K562 (cell line): ENCODE measurements at regions not wholly inside any gene's neighbourhood (a gene's known extent, or its start where the extent isn't known, plus 50 kb on each side); places are given as distances from the start of the nearest gene placed in this dataset.
"Not testable (repeated sequence)": the region's sequence is repeated elsewhere in the genome, so short reads cannot be mapped to it uniquely, and the experiment has no call there.

Experiments
- ATAC-seq: fragments of 200-7000 bp; cut with Tn5 transposase; 3 replicates; pipeline ENCODE4 v1.9.1; 2020; ENCODE audit warnings: moderate library complexity
- BruUV-seq: library from RNA; stranded (reverse); fragments of 400-500 nt; replicated peaks from 2 replicates; lab custom pipeline; 2021; lab: Mats Ljungman, UMichigan
- CTCF ChIA-PET: fragments of 300-600 bp; formaldehyde crosslinking; extraction: SDS; loops from one replicate; lab custom pipeline; 2021; ENCODE audit warnings: low intra/inter-chr PET ratio; lab: Yijun Ruan, JAX
- POLR2A ChIA-PET: fragments of 300-600, 350-650 bp; sonication (Branson Sonifier 250); formaldehyde crosslinking; extraction: SDS; loops from one replicate; lab custom pipeline; 2021; ENCODE audit warnings: antibody characterized with exemption, inconsistent platforms; lab: Yijun Ruan, JAX
- DNase-seq, 4 experiments: peaks; one replicate each; pipeline versions ENCODE4 v3.0.0 to v3.0.0-alpha.2; 2011 to 2018; ENCODE audit warnings: low spot score in 3 of 4, mixed read lengths in 3 of 4; ENCODE audit errors: extremely low read depth in 1 of 4
- FAIRE-seq: peaks from 2 replicates; lab custom pipeline; 2011; peaks lifted over from hg19 to GRCh38; lab: Jason Lieb, UNC
- H2AFZ ChIP-seq: 2 replicates; pipeline ENCODE4 v1.6.0; 2011; ENCODE audit warnings: low read depth, low read length, control low read depth, inconsistent platforms
- H3K27ac ChIP-seq: fragments of 200-600 bp; 3 replicates; pipeline ENCODE4 v1.8.0; 2011; ENCODE audit warnings: low read depth, mild to moderate bottlenecking, control low read depth, inconsistent platforms, low read length, moderate library complexity, mixed read lengths; ENCODE audit errors: extremely low read depth
- H3K27me3 ChIP-seq, 2 experiments: fragments of 300-600 bp in 1 of 2; 2 replicates in 1 of 2; 3 replicates in 1 of 2; pipeline versions ENCODE4 v1.6.0 to v1.8.0; 2011; ENCODE audit warnings: inconsistent platforms in 2 of 2, low read length in 2 of 2, mild to moderate bottlenecking in 1 of 2, mixed read lengths in 1 of 2, moderate library complexity in 1 of 2; ENCODE audit not compliant: control insufficient read depth in 2 of 2, insufficient read depth in 2 of 2
- H3K36me3 ChIP-seq: fragments of 300-600 bp; 3 replicates; pipeline ENCODE4 v1.8.0; 2011; ENCODE audit warnings: mild to moderate bottlenecking, low read length, inconsistent platforms; ENCODE audit not compliant: control insufficient read depth, insufficient read depth
- H3K4me1 ChIP-seq, 2 experiments: fragments of 200-600 bp in 1 of 2; replicated peaks in 1 of 2; 2 replicates in 1 of 2; 3 replicates in 1 of 2; pipeline versions ENCODE4 v1.5.1 to v1.8.0; 2011; ENCODE audit warnings: inconsistent platforms in 2 of 2, low read length in 2 of 2, mild to moderate bottlenecking in 1 of 2, mixed read lengths in 1 of 2, moderate library complexity in 1 of 2; ENCODE audit not compliant: control insufficient read depth in 2 of 2, insufficient read depth in 2 of 2
- H3K4me2 ChIP-seq: 2 replicates; pipeline ENCODE4 v1.6.1; 2011; ENCODE audit warnings: low read length, control low read depth, inconsistent platforms, mixed read lengths; ENCODE audit not compliant: insufficient read depth
- H3K4me3 ChIP-seq: fragments of 200-600 bp; sonication (generic), shearing (Covaris generic); 2 replicates; pipeline ENCODE4 v1.5.1; 2016; ENCODE audit warnings: control low read depth, inconsistent platforms
- H3K79me2 ChIP-seq: fragments of 200-600 bp; 3 replicates; pipeline ENCODE4 v1.8.0; 2011; ENCODE audit warnings: low read length, inconsistent platforms; ENCODE audit not compliant: control insufficient read depth, insufficient read depth
- H3K9ac ChIP-seq, 2 experiments: 2 replicates each; pipeline versions ENCODE4 v1.6.0 to v1.6.1; 2011; ENCODE audit warnings: low read depth in 2 of 2, low read length in 2 of 2, control low read depth in 1 of 2, inconsistent platforms in 1 of 2, mild to moderate bottlenecking in 1 of 2, mixed read lengths in 1 of 2; ENCODE audit not compliant: insufficient read depth in 1 of 2
- H3K9me1 ChIP-seq: one replicate; pipeline ENCODE4 v1.6.0; 2011; ENCODE audit warnings: inconsistent platforms, mild to moderate bottlenecking, low read length, moderate library complexity; ENCODE audit not compliant: control insufficient read depth, insufficient read depth
- H3K9me3 ChIP-seq: replicated peaks from 2 replicates; pipeline ENCODE4 v1.5.1; 2011; ENCODE audit warnings: low read depth, low read length, inconsistent platforms; ENCODE audit not compliant: control insufficient read depth, insufficient read depth
- H4K20me1 ChIP-seq: replicated peaks from 2 replicates; pipeline ENCODE4 v1.6.1; 2011; ENCODE audit warnings: low read length, inconsistent platforms, mixed read lengths; ENCODE audit not compliant: control insufficient read depth, insufficient read depth
- ATF7 ChIP-seq: fragments of 450-650 bp; IDR thresholded peaks from 2 replicates; pipeline ENCODE4 v1.7.1; 2014; ENCODE audit warnings: mild to moderate bottlenecking, moderate library complexity
- FOXJ2 ChIP-seq: fragments of 200-800 bp; sonication (Bioruptor generic); IDR thresholded peaks from 2 replicates; pipeline ENCODE4 v1.6.1; 2016; ENCODE audit warnings: missing genetic modification characterization, missing compliant biosample characterization
- KDM5B ChIP-seq: fragments of 200-600 bp; sonication (generic); IDR thresholded peaks from 2 replicates; pipeline ENCODE4 v1.6.1; 2012; ENCODE audit warnings: low read depth, mild to moderate bottlenecking, moderate library complexity, low read length, control low read depth, inconsistent platforms; ENCODE audit not compliant: insufficient replicate concordance
- PHF20 ChIP-seq: fragments of 450-650 bp; IDR thresholded peaks from 2 replicates; pipeline ENCODE4 v1.6.1; 2018; ENCODE audit not compliant: partially characterized antibody
- POLR2H ChIP-seq: IDR thresholded peaks from 2 replicates; pipeline ENCODE4 v1.6.1; 2016; ENCODE audit warnings: missing genetic modification characterization, low read depth, mild to moderate bottlenecking, control low read depth, missing compliant biosample characterization, moderate library complexity
- RAD51 ChIP-seq: fragments of 450-650 bp; IDR thresholded peaks from 2 replicates; pipeline ENCODE4 v1.7.1; 2016; ENCODE audit warnings: low read depth, mild to moderate bottlenecking, borderline replicate concordance
- SIN3A ChIP-seq, 2 experiments: fragments of 150-350 bp in 1 of 2; IDR thresholded peaks; 2 replicates each; pipeline ENCODE4 v1.6.1; 2011 to 2016; ENCODE audit warnings: borderline replicate concordance in 2 of 2, low read depth in 2 of 2, low read length in 2 of 2, mild to moderate bottlenecking in 2 of 2, moderate library complexity in 2 of 2; ENCODE audit not compliant: control insufficient read depth in 1 of 2
- SMAD4 ChIP-seq: fragments of 250-450 bp; sonication (Bioruptor Pico); conservative IDR thresholded peaks from 2 replicates; pipeline ENCODE4 v1.8.0; 2021; ENCODE audit warnings: inconsistent platforms, mild to moderate bottlenecking, moderate library complexity
- SP1 ChIP-seq: sonication (generic); formaldehyde crosslinking; IDR thresholded peaks from 2 replicates; pipeline ENCODE4 v1.8.1; 2022; ENCODE audit warnings: mild to moderate bottlenecking, missing genetic modification reagents
- TOE1 ChIP-seq, 2 experiments: fragments of 450-650 bp in 1 of 2; sonication (generic) in 1 of 2; formaldehyde crosslinking in 1 of 2; IDR thresholded peaks; 2 replicates each; pipeline versions ENCODE4 v1.7.1 to v1.8.0; 2016 to 2022; ENCODE audit warnings: borderline replicate concordance in 2 of 2, mild to moderate bottlenecking in 2 of 2, antibody characterized with exemption in 1 of 2, inconsistent platforms in 1 of 2, low read depth in 1 of 2, missing genetic modification reagents in 1 of 2, moderate library complexity in 1 of 2
- ZZZ3 ChIP-seq: fragments of 450-650 bp; IDR thresholded peaks from 2 replicates; pipeline ENCODE4 v1.6.1; 2016; ENCODE audit warnings: antibody characterized with exemption, mild to moderate bottlenecking, moderate library complexity
- WGBS: fragments of 100-300 bp; shearing (Covaris generic); methylation state at CpG from one replicate; pipeline ENCODE4 v1.1.6; 2016; ENCODE audit warnings: low coverage, mixed read lengths; ENCODE audit not compliant: insufficient coverage; ENCODE audit errors: missing lambda C conversion rate; 5-methylcytosine and 5-hydroxymethylcytosine counted together
- in situ Hi-C: fragments of 300-500 bp; cut with MboI; formaldehyde crosslinking; loops from 4 replicates; pipeline ENCODE4 v1.15.0; 2018; ENCODE audit warnings: inconsistent platforms, mixed read lengths
- intact Hi-C: fragments of 100-400 bp; cut with micrococcal nuclease; formaldehyde crosslinking; loops from 2 replicates; pipeline ENCODE4 v1.14.2; 2022

DNA sequence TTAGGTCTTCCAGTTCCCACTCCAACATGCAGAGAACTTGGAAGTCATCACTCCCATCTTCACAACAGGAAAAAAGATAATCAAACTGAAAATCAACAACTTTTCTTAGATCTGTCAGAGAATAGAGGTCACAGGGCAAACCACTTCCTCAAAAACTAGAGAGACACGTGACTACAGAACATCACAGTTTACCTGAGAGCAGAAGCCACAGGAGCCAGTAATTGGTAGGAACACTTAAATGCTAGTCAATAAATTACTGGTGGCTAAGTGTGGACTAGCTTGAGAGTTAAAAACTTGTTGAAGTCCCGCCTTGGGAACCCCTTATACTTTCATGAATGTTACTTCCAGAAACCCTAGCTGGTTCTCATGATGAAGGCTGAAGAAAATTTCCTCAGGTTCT, 81.1 kb downstream of the THSD1 start:
- H2AFZ ChIP-seq, FAIRE-seq, H3K79me2 ChIP-seq, H3K9me1 ChIP-seq, H3K4me2 ChIP-seq, intact Hi-C loops, BruUV-seq, H3K27me3 ChIP-seq, DNase-seq, H3K9ac ChIP-seq, CTCF ChIA-PET, H3K9me3 ChIP-seq, POLR2A ChIA-PET, H3K36me3 ChIP-seq, ATAC-seq, H4K20me1 ChIP-seq, H3K4me1 ChIP-seq, H3K27ac ChIP-seq, H3K4me3 ChIP-seq: not testable (repeated sequence)
- peak; percentile 24; the same call in 1 of the 2 replicates for TF ChIP-seq RAD51
- WGBS = no CpG with 5 or more reads among the region's 2 CpGs
- in situ Hi-C loops = loop anchor here (5.0 kb wide), 1 partner anchor 172 kb away; no protein-coding TSS in a partner anchor

DNA sequence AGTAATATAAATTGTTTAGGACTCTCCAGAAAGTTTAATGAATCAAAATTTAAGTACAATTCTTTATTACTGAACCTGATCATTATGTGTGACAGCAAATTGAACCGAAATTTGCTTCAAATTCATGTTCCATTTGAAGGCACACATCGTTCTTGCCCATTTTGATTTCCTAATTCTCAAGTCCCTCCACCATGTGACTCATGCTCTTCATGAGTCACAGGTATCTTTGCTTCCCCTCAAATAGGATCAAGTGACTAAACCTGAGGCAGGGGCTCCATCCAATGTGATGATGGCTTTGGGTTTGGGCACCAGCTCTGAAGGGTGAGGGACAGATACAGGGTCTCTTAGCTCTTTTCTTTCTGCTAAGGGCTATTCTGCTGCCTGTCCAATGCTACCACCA, 86.1 kb downstream of the THSD1 start:
- H3K4me2 ChIP-seq = no peak overlapping the region
- no peaks in the 10 kb centered on the region for H3K9me1 ChIP-seq
- no peak for DNase-seq
- no peak overlapping the region for H2AFZ ChIP-seq
- no TSS peak for BruUV-seq
- no peaks in the 10 kb centered on the region for H3K27me3 ChIP-seq
- H3K79me2 ChIP-seq = no peaks in the 10 kb centered on the region
- ATAC-seq = no peak
- H3K9me3 ChIP-seq = no peaks in the 10 kb centered on the region
- H3K27ac ChIP-seq = no peak overlapping the region
- H3K4me1 ChIP-seq = no peaks in the 10 kb centered on the region
- ChIA-PET CTCF (no interaction called here), POLR2A (no interaction called here)
- in situ Hi-C loops = no loop called here
- H3K9ac ChIP-seq = no peak overlapping the region
- WGBS = 58% methylated on average over 2 of the region's 2 CpGs
- peaks cover 10% of the 10 kb centered on the region; the same call in 1 of the 3 replicates for H3K36me3 ChIP-seq
- FAIRE-seq = no peak
- intact Hi-C loops = no loop called here
- H3K4me3 ChIP-seq = no peak overlapping the region
- no peaks in the 10 kb centered on the region for H4K20me1 ChIP-seq
- TF ChIP-seq PHF20 = no peak
- TF ChIP-seq SMAD4 (CRISPR knock-in tag) = no peak
- no peak for TF ChIP-seq ATF7
- TF ChIP-seq FOXJ2 (tag) = no peak
- TF ChIP-seq POLR2H (tag) = no peak
- TF ChIP-seq SIN3A (IDR thresholded peaks at IDR 0.05; ENCODE audit: borderline replicate concordance in 2 of 2, control insufficient read depth in 1 of 2, low read depth in 2 of 2, low read length in 2 of 2) = no peak
- TF ChIP-seq KDM5B = no peak
- TF ChIP-seq ZZZ3 = no peak
- TF ChIP-seq TOE1 (IDR thresholded peaks at IDR 0.05; ENCODE audit: borderline replicate concordance) = no peak
- no peak for TF ChIP-seq TOE1 (CRISPR knock-in tag; IDR thresholded peaks at IDR 0.05; ENCODE audit: borderline replicate concordance, low read depth)
- no peak for TF ChIP-seq SP1 (CRISPR knock-in tag)
